ENCODE measurements at regions not wholly inside any gene's neighbourhood (a gene's known extent, or its start where the extent isn't known, plus 50 kb on each side); places are given as distances from the start of the nearest gene placed in this dataset.

- peak; percentile 56; the same call in 1 of the 2 replicates for TF ChIP-seq CTCF (IDR thresholded peaks at IDR 0.05)
- TF ChIP-seq POLR2AphosphoS5 (IDR thresholded peaks at IDR 0.05; ENCODE audit: low read depth, low read length) = no peak
Measured at GRCh38 chr11:100576718-100577021, 110.4 kb upstream of the ARHGAP42 start.

Data from Panc1 (cell line).